ENCODE measurements at regions not wholly inside any gene's neighbourhood (a gene's known extent, or its start where the extent isn't known, plus 50 kb on each side); places are given as distances from the start of the nearest gene placed in this dataset.
"Not testable (repeated sequence)": the region's sequence is repeated elsewhere in the genome, so short reads cannot be mapped to it uniquely, and the experiment has no call there.

- no peak for FAIRE-seq
These were observed 141.5 kb downstream of the GABRG2 start for GRCh38 chr5:162209005-162209605.

GRCh38 chr5:162214551-162214950, 147.0 kb downstream of the GABRG2 start:
- no peak for FAIRE-seq
- DNase-seq (ENCODE audit: low spot score in 2 of 2) = no peak

More at GRCh38 chr5:162209005-162209605, 141.5 kb downstream of the GABRG2 start:
- DNase-seq (ENCODE audit: low spot score in 2 of 2) = peak in 1 of 2 donors; percentile 12

GRCh38 chr5:162217037-162217436, 149.5 kb downstream of the GABRG2 start:
- DNase-seq (ENCODE audit: low spot score in 2 of 2) (no peak), FAIRE-seq (no peak)

GRCh38 chr5:162221910-162222309, 154.3 kb downstream of the GABRG2 start:
- FAIRE-seq (no peak), DNase-seq (ENCODE audit: low spot score in 2 of 2) (no peak)

GRCh38 chr5:162227075-162227474, 159.5 kb downstream of the GABRG2 start:
- DNase-seq (ENCODE audit: low spot score in 2 of 2) (no peak), FAIRE-seq (no peak)

- DNase-seq (ENCODE audit: low spot score in 2 of 2) = no peak
These were observed 162.8 kb downstream of the GABRG2 start for GRCh38 chr5:162230348-162230747.

GRCh38 chr5:162231522-162231921, 163.9 kb downstream of the GABRG2 start:
- FAIRE-seq (no peak), DNase-seq (ENCODE audit: low spot score in 2 of 2) (no peak)

More at GRCh38 chr5:162230348-162230747, 162.8 kb downstream of the GABRG2 start:
- no peak for FAIRE-seq

- FAIRE-seq (no peak), DNase-seq (ENCODE audit: low spot score in 2 of 2) (no peak)
These were observed 173.2 kb downstream of the GABRG2 start for GRCh38 chr5:162240734-162241133.

- FAIRE-seq = no peak
- no peak for DNase-seq (ENCODE audit: low spot score in 2 of 2)
These were observed 174.8 kb downstream of the GABRG2 start for GRCh38 chr5:162242416-162242815.

- no peak for DNase-seq (ENCODE audit: low spot score in 2 of 2)
These were observed 176.1 kb downstream of the GABRG2 start for GRCh38 chr5:162243651-162244050.

GRCh38 chr5:162248107-162248713, 180.6 kb downstream of the GABRG2 start:
- FAIRE-seq (no peak), DNase-seq (ENCODE audit: low spot score in 2 of 2) (no peak)

More at GRCh38 chr5:162243651-162244050, 176.1 kb downstream of the GABRG2 start:
- FAIRE-seq = no peak

- FAIRE-seq = no peak
- no peak for DNase-seq (ENCODE audit: low spot score in 2 of 2)
These were observed 189.1 kb downstream of the GABRG2 start for GRCh38 chr5:162256711-162257110.

- no peak for DNase-seq (ENCODE audit: low spot score in 2 of 2)
- no peak for FAIRE-seq
These were observed 201.3 kb downstream of the GABRG2 start for GRCh38 chr5:162268694-162269481.

GRCh38 chr5:162272417-162272816, 204.8 kb downstream of the GABRG2 start:
- no peak for DNase-seq (ENCODE audit: low spot score in 2 of 2)
- FAIRE-seq = no peak

- FAIRE-seq (no peak), DNase-seq (ENCODE audit: low spot score in 2 of 2) (no peak)
These were observed 207.1 kb downstream of the GABRG2 start for GRCh38 chr5:162274679-162275078.

GRCh38 chr5:162275387-162275786, 207.8 kb downstream of the GABRG2 start:
- FAIRE-seq; DNase-seq (ENCODE audit: low spot score in 2 of 2): not testable (repeated sequence)

GRCh38 chr5:162282191-162282590, 214.6 kb downstream of the GABRG2 start:
- FAIRE-seq = no peak
- no peak for DNase-seq (ENCODE audit: low spot score in 2 of 2)

GRCh38 chr5:162283609-162284008, 216.0 kb downstream of the GABRG2 start:
- no peak for DNase-seq (ENCODE audit: low spot score in 2 of 2)

GRCh38 chr5:162288647-162289296, 221.2 kb downstream of the GABRG2 start:
- DNase-seq (ENCODE audit: low spot score in 2 of 2) (no peak), FAIRE-seq (no peak)

More at GRCh38 chr5:162283609-162284008, 216.0 kb downstream of the GABRG2 start:
- FAIRE-seq = no peak

- DNase-seq (ENCODE audit: low spot score in 2 of 2) (no peak), FAIRE-seq (no peak)
These were observed 221.9 kb downstream of the GABRG2 start for GRCh38 chr5:162289489-162289888.

GRCh38 chr5:162299793-162300192, 232.2 kb downstream of the GABRG2 start:
- no peak for DNase-seq (ENCODE audit: low spot score in 2 of 2)
- FAIRE-seq = no peak

All from frontal cortex (tissue), 3 donors.